ENCODE measurements at regions not wholly inside any gene's neighbourhood (a gene's known extent, or its start where the extent isn't known, plus 50 kb on each side); places are given as distances from the start of the nearest gene placed in this dataset.
"Not testable (repeated sequence)": the region's sequence is repeated elsewhere in the genome, so short reads cannot be mapped to it uniquely, and the experiment has no call there.

DNA sequence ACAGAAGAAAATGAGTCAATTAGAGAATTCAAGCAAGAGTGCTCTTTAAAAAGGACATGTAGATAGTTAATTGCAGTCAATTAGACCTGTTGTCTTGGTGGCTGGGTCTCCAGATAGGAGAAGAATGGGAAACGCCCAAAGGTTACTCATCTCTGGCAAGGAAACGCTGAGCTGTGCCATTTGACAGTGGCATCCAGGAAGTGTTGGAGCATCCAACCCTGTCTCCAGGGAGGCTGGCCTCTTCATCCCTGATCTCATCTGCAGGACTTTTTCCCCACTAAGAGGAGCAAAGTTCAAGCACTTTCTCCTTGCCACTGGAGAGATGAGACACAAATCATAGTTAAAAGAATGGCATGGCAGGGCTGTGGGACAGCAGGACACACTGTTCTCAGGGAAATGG, 111.7 kb upstream of the MSX2 start:
- no peak for DNase-seq

DNA sequence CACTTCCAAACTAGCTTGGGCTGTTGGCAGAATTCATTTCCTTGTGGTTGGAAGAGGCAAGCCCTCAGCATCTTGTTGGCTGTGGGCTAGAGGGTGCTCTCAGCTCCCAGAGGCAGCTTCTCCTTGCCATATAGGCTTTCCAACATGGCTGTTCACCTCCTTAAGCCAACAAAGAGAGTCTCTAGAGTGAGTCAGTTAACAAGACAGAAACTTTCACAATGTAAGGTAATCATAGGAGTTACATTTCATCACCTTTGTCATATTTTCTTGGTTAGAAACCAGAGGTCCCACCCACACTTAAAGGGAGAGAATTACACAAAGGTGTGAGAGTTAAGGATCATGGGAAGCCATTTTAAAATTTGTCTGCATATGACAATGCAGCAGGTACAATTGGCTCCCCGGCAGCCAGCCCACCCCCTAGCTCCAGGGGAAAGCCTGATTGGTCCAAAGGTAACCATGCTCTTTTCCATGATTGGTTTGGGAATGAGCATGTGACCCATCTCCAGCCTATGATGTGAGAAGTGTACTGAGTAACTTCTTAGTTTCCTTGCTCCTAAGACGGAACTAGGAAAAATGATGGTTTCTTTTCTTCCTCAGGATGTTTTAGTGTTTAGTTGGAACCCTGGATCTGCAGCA, 109.8 kb upstream of the MSX2 start:
- DNase-seq: no peak

DNA sequence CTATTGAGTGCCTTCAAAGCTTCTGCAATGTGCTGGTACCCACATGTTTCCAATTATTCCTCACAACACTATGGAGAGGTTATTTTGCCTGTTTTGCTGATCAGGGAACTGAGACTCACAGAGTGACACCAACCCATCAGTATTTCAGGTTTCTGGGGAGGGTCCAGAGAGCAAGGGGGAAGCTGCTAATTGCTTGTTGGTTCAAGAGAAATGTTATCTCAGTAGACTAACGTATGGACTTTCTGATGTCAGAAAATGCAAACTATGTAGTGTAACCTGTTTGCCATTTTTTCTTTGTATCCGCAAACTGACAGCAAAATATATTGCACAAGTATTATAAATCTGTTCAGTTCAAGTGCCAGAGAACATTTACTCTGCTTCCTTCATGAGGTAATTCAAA, 108.3 kb upstream of the MSX2 start:
- no peak for DNase-seq

DNA sequence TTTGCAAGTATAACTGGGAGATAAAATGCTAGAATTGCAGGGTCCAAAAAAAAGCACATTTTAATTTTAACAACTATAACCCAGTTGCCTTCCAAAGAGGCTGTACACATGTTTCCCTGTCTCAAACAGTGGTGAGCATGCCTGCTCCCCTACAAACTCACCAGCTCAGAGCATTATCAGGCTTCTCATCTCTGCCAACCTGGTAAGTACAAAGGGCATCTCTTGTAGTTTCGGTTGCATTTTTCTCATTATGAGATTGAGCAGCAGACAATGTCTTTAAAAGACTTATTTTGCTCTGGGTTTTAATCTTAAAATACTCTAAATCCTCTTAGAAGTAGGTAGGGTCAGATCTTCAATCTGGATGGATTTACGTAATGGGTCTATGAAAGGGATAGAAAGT, 107.1 kb upstream of the MSX2 start:
- DNase-seq: no peak

DNA sequence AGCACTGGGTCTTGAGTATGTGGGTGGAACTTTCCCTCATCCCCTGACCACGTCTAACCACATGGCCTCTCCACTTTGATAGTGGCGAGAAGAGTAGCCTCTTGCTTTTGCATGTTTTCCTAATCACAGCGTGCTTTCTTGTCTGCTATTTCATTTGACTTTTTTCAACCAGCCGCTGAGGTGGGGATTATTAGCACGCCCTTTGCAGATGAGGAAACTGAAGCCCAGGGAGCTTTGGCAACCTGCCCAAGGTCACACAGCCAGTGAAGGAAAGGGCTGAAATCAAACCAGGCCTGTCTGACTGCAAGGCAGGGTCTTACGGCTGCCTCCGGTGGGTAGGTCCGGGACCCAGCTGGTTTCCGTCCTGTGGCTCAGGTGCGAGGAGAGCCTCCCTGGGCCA, 106.5 kb upstream of the MSX2 start:
- no peak for DNase-seq

DNA sequence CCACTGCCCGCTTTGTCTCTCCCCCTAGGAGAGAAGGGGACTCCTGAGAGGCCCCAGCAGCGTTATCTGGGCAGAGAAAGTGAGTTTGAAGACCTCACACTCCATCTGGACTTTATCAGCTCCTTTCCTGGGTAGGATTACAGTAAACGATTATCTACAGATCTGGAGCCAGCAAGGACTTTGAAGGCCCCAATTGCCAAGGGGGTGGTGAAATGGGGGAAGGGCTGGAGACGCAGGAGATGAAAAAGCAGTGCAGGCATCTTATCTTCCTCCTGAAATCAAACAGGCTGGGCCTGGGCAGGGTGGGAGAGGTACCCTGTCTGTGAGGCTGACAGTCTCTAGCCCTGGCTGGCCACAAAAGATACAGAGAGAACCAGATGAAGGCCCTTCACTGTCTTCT, 105.8 kb upstream of the MSX2 start:
- no peak for DNase-seq

DNA sequence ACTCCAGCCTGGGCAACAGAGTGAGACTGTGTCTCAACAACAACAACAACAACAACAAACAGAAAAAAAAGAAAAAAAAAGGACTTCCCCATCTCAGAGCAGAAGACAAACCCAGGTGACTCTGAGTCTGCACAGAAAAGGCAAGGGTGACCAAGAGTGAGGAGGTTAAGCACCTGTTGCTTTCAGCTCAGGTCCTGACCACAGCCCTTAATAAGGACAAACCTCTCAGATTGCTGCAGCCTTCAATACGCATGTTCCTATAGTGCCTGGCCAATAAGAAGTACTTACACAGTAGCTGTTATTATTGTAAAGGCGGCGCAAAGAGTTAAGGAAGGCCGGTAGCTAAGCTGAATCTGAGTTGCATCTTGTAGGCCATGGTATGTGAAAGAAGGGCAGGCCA, 102.3 kb upstream of the MSX2 start:
- no peak for DNase-seq

DNA sequence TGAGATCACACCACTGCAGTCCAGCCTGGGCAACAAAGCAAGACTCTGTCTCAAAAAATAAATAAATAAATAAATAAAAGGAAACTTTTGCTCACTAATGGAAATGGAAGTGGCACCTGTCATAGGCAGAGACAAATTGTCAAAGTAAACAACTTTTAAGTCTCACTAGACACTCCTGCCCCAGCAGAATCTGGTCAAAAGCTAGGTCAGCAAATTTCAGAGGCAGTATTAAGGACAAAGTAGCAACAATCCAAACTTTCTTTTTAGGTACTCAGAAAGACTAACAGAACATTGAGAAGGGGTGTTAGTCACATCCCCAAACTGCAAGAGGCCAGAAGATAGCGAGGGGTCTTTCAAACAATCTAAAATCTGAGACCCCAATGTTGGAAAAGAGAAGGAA, 101.4 kb upstream of the MSX2 start:
- DNase-seq: no peak

DNA sequence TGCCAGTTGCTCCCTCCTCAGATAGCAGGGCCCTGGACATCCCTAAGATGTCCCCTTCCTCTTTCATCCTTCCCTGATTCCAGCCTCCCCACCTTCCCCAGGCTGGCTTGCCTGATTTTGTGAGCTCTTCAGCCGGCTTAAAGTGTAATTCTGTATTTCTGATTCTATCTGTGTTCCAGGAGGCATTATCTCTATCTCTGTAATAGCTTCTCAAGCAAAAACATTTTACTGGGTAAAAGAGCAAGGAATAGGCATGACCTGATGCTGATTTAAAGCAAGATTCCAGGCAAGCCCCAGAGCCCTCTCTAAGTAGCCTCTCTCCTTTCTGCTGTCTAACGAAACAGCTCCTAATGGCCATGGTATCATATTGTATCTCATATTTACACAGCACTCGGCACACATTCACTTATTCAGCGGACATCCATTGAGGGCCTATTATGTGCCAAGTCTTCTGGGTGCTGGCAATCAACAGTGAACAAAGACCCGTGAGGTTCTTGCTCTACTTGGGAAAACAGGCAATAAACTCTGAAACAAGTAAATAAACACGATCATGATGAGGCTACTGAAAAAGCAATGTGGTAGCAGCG, 100.9 kb upstream of the MSX2 start:
- DNase-seq: no peak

DNA sequence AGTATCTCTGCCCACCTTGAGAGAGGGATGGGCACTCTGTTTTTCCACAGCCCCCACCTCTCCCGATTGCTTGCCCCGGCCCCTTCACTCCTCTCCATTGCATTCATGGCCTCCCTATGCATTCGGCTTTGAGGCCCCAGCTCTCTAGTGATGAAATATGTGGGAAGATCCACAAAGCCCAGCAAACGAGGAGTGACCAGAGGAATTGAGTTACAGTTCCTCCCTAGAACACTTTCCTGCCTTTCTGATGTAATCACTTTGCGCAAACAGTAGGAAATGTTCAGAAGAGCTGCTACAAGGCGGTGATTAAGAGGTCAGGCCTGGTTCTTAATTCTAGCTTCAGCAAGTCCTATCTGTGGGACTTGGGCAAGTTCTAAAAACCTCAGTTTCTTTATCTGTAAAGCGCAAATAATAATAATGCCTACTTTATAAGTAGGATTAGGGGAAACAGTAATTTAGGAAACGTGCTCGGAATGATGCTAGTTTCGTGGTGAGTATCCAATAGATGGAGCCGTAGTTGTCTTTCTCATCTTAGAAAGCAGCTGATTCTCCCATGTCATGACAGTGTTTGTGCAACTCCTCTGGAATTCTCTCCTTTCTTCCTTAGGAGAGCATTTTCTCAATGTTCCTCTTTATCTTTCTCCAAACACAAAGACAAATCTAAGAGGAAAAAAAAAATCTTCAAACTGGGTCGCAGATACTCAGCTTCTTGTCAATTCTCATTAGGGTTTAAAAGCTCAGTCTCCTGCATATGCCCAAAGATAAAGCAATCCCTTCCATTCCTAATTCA, 99.5 kb upstream of the MSX2 start:
- DNase-seq: no peak

DNA sequence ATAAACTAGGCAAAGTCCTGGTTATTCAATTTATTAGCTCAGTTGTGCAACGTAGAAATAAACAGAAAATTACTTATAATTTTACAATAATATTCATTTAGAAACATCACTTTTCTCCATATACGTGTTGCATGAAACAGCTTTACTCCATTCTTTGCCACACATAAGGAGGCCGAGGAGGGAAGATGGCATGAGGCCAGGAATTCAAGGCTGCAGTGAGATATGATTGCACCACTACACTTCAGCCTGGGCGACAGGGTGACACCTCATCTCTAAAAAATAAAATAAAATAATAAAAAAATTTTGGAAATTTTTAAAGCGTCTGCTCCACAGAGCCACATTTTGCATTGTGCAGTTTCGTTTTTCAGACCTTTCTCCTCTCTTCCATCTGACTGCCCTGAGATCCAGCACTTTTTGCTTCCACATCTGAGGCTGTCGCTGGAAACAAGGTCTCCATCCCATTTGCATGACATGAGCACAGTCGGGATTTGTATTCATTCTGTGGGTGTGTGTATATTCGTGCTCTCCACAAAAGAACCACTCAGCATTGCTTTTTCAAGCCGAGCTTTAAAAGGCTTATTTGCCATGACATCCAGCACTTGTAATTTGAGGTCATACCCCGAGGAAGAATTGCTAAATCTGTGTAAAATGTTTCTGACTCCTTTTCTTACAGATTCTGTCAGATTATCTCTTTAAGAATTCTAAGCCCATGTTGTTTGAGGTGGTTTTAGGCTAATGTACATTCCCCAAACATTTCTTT, 98.6 kb upstream of the MSX2 start:
- DNase-seq: no peak

DNA sequence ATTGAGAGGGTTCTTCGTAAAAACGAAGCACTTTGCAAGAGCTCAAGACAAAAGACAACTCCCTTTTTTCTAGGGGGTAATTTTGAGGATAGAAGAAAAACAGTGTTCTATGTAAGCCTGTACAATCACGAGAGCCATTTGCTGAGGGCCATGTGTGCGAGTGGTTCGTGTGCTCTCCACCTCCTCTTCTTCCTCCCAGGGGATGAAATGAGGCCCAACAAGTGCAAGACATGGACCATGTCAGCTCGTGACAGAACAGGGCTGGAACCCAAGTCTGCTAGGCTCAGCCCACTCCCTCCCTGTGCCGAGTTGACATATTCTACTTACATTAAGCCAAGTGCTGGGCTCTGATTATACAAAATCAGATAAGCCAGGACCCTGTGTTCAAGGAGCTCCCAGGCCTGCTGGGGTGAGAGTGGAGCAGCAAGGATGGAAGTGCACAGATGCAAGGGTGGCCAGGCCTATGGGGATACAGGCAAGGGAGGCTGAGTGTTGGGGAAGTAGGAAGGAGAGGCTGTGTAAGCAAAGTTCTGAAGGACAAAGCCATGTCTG, 97.9 kb upstream of the MSX2 start:
- no peak for DNase-seq

DNA sequence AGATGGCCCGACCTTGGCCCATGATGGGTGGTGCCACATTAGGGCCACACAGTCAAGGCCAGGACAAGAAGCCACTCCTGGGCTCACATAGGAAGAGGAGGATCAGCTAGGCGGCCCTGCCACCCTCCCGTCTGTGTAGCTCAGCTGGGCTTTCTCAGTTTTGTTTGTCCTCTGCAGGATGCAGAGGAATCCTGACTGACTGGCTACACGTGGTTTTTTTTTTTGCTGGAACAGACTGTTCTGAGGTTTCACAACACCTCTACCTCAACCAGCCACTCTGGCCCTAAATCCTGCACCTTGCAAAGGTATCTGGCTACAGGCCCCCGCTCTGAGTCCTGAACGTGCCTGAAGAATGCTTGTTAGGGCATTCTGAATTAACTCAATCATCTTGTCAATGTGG, 88.3 kb upstream of the MSX2 start:
- DNase-seq: no peak

DNA sequence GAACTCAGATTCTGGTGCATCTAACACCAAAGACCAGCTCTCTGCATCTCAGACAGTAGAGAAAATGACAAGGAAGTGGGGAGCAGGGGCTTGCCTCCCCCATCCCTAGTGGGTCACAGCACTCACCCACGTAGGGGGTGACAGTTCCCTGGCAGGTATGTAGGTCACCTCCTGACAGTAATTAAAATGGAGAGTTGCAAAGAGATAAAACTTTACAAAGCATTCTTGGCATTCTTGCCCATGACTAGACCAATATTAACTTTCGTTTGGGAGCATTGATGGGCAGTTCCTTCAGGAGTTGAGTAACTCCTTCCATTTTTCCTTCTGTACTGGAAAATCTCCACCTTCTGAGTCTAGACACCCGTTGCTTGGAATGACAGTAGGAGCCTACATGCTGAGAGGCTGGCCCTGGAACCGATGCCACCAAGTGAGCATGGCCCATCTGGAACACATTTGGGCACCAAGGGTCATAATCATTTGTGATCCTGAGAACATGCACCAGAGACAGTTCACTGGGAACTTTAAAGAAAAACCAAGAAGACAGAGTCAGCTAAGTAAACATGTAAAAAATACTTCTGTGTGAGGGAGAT, 81.5 kb upstream of the MSX2 start:
- no peak for DNase-seq

DNA sequence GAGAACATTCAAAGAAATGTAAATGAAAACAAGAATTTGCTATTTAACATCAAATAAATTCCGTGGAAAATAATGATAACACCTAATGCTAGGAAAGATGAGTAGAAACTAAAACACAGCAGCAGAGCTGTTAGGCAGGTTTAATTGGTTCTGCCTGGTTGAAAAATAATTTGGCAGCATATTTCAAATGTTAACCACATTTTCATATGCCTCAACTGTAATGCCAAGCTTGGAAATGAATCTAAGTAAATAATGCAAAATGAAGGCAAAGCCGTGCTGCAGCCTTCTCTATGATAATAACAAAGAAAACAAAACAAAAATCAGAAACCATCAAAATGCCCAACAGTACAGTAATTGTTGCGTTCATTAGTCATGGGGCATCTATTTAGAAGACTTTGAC, 79.9 kb upstream of the MSX2 start:
- DNase-seq: no peak

DNA sequence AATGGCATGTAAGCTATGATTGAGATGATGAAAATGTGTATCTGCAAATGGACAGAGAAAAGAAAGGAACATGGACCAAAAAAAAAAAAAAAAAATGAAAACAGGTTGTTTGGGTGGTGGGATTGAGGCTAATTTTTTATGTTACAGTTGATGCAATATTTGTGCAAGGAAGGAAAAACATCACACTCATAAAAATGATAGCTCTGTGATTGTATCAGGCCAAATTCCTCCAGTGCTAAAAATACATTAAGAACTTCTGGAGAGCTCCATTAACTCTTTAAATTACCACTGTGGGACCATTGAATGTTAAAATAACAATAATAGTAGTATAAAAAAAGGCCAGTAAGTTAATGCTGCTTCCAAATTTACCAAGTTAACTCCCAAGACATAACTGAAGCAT, 79.5 kb upstream of the MSX2 start:
- no peak for DNase-seq

DNA sequence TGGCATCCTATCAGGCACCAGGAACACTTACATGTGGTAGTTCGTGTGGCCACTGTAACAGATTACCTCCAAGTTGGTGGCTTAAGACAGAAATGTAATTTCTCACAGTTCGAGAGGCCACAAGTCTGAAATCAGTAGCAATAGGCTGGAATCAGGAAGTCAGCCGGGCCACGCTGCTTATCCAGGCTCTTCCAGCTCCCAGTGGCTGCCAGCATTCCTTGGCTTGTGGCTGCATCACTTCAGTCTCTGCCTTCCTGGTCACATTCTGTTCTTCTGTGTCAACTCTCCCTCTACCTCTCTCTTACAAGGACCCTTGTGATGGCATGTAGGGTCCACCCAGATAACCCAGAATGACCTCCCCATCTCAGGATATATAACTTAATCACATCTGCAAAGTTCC, 78.7 kb upstream of the MSX2 start:
- DNase-seq: no peak

DNA sequence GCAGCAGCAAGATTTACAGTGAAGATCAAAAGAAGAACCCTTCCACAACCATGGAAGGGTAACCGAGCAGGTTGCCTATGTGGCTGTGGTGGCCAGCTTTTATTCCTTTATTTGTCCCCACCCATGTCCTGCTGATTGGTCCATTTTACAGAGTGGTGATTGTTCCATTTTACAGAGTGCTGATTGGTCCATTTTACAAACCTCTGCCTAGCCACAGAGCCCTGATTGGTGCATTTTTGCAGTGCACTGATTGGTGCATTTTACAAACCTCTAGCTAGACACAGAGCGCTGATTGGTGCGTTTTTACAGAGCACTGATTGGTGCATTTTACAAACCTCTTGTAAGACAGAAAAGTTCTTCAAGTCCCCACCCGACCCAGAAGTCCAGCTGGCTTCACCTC, 75.8 kb upstream of the MSX2 start:
- DNase-seq: not testable (repeated sequence)

DNA sequence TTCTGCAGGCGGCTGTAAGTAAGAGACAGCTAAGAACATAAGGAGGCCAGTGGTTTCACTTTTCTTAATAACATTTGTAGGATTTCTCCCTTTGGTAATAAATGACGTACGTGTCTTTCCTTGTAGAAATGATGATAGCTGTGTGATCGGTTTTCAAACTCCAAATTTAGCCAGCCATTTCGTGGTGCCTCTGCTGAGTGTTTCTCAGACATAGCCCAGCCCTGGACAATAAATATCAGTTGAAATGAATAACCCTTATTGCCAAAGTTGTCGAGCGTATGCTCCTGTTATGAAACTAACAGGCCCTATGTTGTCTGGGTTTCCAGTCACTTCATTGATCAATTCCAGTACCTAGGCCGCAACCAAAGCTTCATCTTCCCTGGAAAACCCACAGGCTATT, 75.0 kb upstream of the MSX2 start:
- DNase-seq: no peak

DNA sequence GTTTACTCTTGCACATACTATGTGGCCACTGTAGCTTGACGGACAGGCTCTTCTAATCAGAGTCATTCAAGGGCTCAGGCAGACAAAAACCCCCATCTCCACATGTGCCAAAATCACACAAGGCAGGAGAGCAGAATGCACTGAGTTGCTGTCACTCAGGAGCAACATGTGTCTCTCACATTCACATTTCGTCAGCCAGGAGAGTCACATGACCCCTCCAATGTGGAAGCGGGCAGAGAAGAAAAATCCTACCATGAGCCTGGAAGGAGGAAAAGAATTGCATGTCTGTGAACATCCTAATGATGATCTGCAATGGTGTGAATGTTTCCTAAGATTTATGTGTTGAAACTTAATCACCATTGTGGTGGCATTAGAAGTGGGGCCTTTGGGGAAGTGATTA, 69.9 kb upstream of the MSX2 start:
- DNase-seq: no peak

DNA sequence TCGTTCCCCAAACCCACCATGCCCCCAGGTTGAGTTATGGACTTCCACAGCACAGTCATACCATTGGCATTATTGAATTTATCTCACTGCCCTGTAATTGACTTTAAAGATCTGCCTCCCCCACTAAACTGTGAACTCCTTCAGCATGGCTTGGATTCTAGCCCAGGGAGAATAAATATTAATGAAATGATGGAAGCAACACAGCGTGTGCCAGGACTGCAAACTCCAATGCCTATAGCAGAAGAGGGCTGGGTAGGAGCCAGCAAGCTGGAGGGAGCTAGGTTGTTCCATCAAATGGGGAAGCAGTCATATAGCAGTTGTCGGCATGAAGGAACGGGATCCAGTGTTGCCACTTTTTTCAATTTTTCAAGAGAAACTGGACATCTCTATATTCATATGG, 69.0 kb upstream of the MSX2 start:
- DNase-seq: no peak

DNA sequence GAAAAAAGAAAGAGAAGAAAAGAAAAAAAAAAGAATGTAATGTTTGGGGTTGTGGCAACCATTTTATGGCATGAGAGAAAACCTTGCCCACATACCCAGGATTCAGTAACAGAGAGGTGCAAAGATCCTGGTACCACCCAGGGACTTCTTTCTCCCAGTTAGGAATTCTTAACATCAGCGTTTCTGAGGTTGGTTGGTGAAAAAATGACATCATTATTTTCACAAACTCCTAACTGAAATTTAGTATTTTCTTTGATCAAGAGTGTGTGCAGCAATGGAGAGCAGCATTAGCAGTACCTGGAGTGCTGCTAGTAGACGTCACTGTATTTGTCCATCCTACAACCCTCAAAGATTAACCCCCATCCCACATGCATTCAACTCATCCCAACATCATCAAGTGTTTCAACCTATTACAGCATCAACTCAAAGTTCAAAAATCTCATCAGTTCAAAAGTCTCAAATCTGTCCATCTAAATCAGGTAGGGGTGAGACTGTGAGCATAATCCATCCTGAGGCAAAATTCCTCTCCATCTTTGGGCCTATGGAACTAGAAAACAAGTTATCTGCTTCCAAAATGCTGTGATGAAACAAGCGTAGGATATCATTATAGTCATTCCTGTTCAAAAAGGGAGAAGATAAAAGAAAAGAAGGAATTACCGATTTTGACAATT, 60.1 kb upstream of the MSX2 start:
- no peak for DNase-seq

DNA sequence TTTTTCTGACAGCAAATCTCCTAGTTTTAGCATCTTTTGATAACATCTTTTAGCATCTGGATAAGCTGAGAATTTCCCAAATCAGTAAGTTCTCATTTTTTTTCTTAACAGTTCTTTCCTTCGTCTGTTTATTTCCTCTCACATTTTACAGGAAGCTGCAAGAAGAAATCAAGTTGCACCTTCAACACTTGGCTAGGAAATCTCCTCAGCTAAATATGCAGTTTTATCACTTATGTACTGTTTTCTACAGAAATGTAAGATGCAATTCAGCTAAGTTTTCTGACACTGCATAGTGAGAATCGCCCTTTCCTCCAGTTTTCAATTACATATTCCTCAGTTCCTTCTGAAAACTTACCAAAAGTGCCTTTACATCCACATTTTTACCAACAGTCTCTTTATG, 59.0 kb upstream of the MSX2 start:
- no peak for DNase-seq
